GM23338 (cell line): ENCODE measurements at regions not wholly inside any gene's neighbourhood (a gene's known extent, or its start where the extent isn't known, plus 50 kb on each side); places are given as distances from the start of the nearest gene placed in this dataset.

Source experiments
- ATAC-seq: fragments of 200-7000 bp; cut with Tn5 transposase; 3 replicates; pipeline ENCODE4 v1.9.1; 2020
- DNase-seq: peaks from one replicate; pipeline ENCODE4 v3.0.0-alpha.2; 2015; ENCODE audit warnings: low spot score
- H2AFZ ChIP-seq: fragments of 200-600 bp; sonication (generic); 2 replicates; pipeline ENCODE4 v1.8.0; 2016; ENCODE audit warnings: antibody characterized with exemption, mild to moderate bottlenecking, moderate library complexity
- H3F3A ChIP-seq: fragments of 200-600 bp; sonication (generic); replicated peaks from 2 replicates; pipeline ENCODE4 v1.8.0; 2017; ENCODE audit warnings: antibody characterized with exemption, mixed run types, low read depth
- H3K27ac ChIP-seq: fragments of 200-600 bp; sonication (generic); 2 replicates; pipeline ENCODE4 v1.6.1; 2016; ENCODE audit warnings: low read depth
- H3K27me3 ChIP-seq: fragments of 200-600 bp; sonication (generic); 2 replicates; pipeline ENCODE4 v1.8.0; 2016; ENCODE audit warnings: mild to moderate bottlenecking, mixed run types, moderate library complexity; ENCODE audit not compliant: insufficient read depth
- H3K36me3 ChIP-seq: fragments of 200-600 bp; sonication (generic); 2 replicates; pipeline ENCODE4 v1.8.0; 2016; ENCODE audit warnings: mild to moderate bottlenecking; ENCODE audit not compliant: insufficient read depth
- H3K4me1 ChIP-seq: fragments of 200-600 bp; sonication (generic); 2 replicates; pipeline ENCODE4 v1.8.0; 2016; ENCODE audit warnings: mild to moderate bottlenecking, moderate library complexity; ENCODE audit not compliant: insufficient read depth
- H3K4me2 ChIP-seq: fragments of 200-600 bp; sonication (generic); 2 replicates; pipeline ENCODE4 v1.7.1; 2017; ENCODE audit warnings: mixed run types
- H3K4me3 ChIP-seq: fragments of 200-600 bp; sonication (generic); 2 replicates; pipeline ENCODE4 v1.6.1; 2016; ENCODE audit warnings: mixed run types
- H3K79me2 ChIP-seq: fragments of 200-600 bp; sonication (generic); replicated peaks from 2 replicates; pipeline ENCODE4 v1.8.0; 2017; ENCODE audit warnings: mild to moderate bottlenecking; ENCODE audit not compliant: insufficient read depth
- H3K9me2 ChIP-seq: fragments of 200-600 bp; sonication (generic); 2 replicates; pipeline ENCODE4 v1.8.0; 2017; ENCODE audit not compliant: insufficient read depth
- H4K20me1 ChIP-seq: fragments of 200-600 bp; sonication (generic); replicated peaks from 2 replicates; pipeline ENCODE4 v1.8.0; 2017; ENCODE audit warnings: mild to moderate bottlenecking; ENCODE audit not compliant: insufficient read depth
- H3K27ac Mint-ChIP-seq: 2 replicates; pipeline ENCODE4 v1.8.0; 2020; ENCODE audit warnings: inconsistent platforms, mild to moderate bottlenecking, moderate library complexity, mixed read lengths
- H3K27me3 Mint-ChIP-seq: 3 replicates; pipeline ENCODE4 v1.8.0; 2022; ENCODE audit warnings: low read depth, mild to moderate bottlenecking, moderate library complexity, mixed read lengths, inconsistent platforms; ENCODE audit not compliant: insufficient read depth, poor library complexity
- H3K36me3 Mint-ChIP-seq: 3 replicates; pipeline ENCODE4 v1.8.0; 2021; ENCODE audit warnings: low read depth, mild to moderate bottlenecking, inconsistent platforms, moderate library complexity, mixed read lengths
- H3K4me1 Mint-ChIP-seq: 3 replicates; pipeline ENCODE4 v1.8.0; 2020; ENCODE audit warnings: mild to moderate bottlenecking, inconsistent platforms, mixed read lengths
- H3K4me3 Mint-ChIP-seq: 3 replicates; pipeline ENCODE4 v1.8.0; 2021; ENCODE audit warnings: moderate library complexity, mild to moderate bottlenecking, inconsistent platforms, mixed read lengths
- H3K9me3 Mint-ChIP-seq: 3 replicates; pipeline ENCODE4 v1.8.0; 2020; ENCODE audit warnings: moderate library complexity, mild to moderate bottlenecking, inconsistent platforms, mixed read lengths
- EZH2 ChIP-seq: fragments of 200-600 bp; sonication (generic); IDR thresholded peaks from one replicate; pipeline ENCODE4 v1.8.0; 2017; ENCODE audit warnings: antibody characterized with exemption, mild to moderate bottlenecking, low read depth; ENCODE audit not compliant: unreplicated experiment
- EZH2phosphoT487 ChIP-seq: fragments of 200-600 bp; sonication (generic); IDR thresholded peaks from one replicate; pipeline ENCODE4 v1.8.1; 2018; ENCODE audit warnings: antibody characterized with exemption; ENCODE audit not compliant: unreplicated experiment
- JUNB ChIP-seq: IDR thresholded peaks from one replicate; pipeline ENCODE4 v1.6.1; 2016; ENCODE audit warnings: antibody characterized with exemption; ENCODE audit not compliant: unreplicated experiment
- NANOG ChIP-seq: IDR thresholded peaks from 2 replicates; pipeline ENCODE4 v1.6.1; 2016; ENCODE audit warnings: antibody characterized with exemption, borderline replicate concordance
- POLR2AphosphoS5 ChIP-seq: IDR thresholded peaks from 2 replicates; pipeline ENCODE4 v1.6.1; 2016; ENCODE audit warnings: antibody characterized with exemption, low read depth
- STAT1 ChIP-seq: IDR thresholded peaks from one replicate; pipeline ENCODE4 v1.6.1; 2016; ENCODE audit warnings: antibody characterized with exemption; ENCODE audit not compliant: unreplicated experiment
- ZNF114 ChIP-seq: fragments of 250-450 bp; sonication (Bioruptor Pico); IDR thresholded peaks from 2 replicates; pipeline ENCODE4 v1.5.0; 2020; ENCODE audit warnings: mild to moderate bottlenecking, moderate library complexity
- ZNF331 ChIP-seq: fragments of 250-450 bp; sonication (Bioruptor Pico); IDR thresholded peaks from 2 replicates; pipeline ENCODE4 v1.5.0; 2020; ENCODE audit warnings: low read depth, mild to moderate bottlenecking, moderate library complexity
- TF ChIP-seq, protein P1 (sequence below): IDR thresholded peaks from one replicate; pipeline ENCODE4 v1.6.1; 2018; ENCODE audit warnings: antibody characterized with exemption; ENCODE audit not compliant: unreplicated experiment
- TF ChIP-seq, protein P2 (sequence below): IDR thresholded peaks from 2 replicates; pipeline ENCODE4 v1.6.1; 2016; ENCODE audit warnings: antibody characterized with exemption

DNA sequence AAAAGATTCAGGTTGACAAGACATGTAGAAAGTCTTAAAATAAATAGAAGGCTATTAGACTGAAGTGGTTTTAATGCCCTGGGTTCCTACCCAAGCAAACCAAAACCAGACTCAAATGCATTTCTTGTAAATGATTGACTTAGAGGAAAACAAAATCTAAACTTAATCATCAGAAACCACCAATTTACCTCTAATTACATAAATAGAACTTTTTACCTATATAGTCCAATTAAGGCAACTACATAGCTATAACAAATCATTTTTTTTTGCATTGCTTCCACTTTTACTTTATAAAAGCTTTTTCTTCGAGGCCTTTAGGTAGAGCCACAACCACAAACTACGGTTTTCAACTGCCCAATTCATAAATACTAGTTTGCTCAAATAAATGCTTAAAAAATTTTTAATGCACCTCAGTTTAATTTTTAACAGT is 231.3 kb upstream of the ARHGEF26 start:
- Histone ChIP-seq H3K36me3 (no peaks in the 10 kb centered on the region), H3K4me3 (no peak overlapping the region), H2AFZ (no peak overlapping the region), H3K9me2 (no peaks in the 10 kb centered on the region), H3K4me1 (no peaks in the 10 kb centered on the region), H3F3A (no peaks in the 10 kb centered on the region), H3K79me2 (no peaks in the 10 kb centered on the region), H3K27me3 (no peaks in the 10 kb centered on the region), H4K20me1 (no peaks in the 10 kb centered on the region), H3K27ac (no peak overlapping the region), H3K4me2 (no peak overlapping the region)
- Mint-ChIP-seq H3K4me1 (no peaks in the 10 kb centered on the region), H3K27ac (no peak overlapping the region), H3K36me3 (no peaks in the 10 kb centered on the region), H3K4me3 (no peak overlapping the region), H3K9me3 (no peaks in the 10 kb centered on the region), H3K27me3 (no peaks in the 10 kb centered on the region)
- no peak for ATAC-seq
- DNase-seq = no peak
- TF ChIP-seq ZNF331 (CRISPR knock-in tag) (no peak), POLR2AphosphoS5 (no peak), NANOG (no peak), EZH2 (no peak), EZH2phosphoT487 (no peak), STAT1 (no peak), JUNB (no peak)
- TF ChIP-seq, protein P1, sequence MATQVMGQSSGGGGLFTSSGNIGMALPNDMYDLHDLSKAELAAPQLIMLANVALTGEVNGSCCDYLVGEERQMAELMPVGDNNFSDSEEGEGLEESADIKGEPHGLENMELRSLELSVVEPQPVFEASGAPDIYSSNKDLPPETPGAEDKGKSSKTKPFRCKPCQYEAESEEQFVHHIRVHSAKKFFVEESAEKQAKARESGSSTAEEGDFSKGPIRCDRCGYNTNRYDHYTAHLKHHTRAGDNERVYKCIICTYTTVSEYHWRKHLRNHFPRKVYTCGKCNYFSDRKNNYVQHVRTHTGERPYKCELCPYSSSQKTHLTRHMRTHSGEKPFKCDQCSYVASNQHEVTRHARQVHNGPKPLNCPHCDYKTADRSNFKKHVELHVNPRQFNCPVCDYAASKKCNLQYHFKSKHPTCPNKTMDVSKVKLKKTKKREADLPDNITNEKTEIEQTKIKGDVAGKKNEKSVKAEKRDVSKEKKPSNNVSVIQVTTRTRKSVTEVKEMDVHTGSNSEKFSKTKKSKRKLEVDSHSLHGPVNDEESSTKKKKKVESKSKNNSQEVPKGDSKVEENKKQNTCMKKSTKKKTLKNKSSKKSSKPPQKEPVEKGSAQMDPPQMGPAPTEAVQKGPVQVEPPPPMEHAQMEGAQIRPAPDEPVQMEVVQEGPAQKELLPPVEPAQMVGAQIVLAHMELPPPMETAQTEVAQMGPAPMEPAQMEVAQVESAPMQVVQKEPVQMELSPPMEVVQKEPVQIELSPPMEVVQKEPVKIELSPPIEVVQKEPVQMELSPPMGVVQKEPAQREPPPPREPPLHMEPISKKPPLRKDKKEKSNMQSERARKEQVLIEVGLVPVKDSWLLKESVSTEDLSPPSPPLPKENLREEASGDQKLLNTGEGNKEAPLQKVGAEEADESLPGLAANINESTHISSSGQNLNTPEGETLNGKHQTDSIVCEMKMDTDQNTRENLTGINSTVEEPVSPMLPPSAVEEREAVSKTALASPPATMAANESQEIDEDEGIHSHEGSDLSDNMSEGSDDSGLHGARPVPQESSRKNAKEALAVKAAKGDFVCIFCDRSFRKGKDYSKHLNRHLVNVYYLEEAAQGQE = no peak
- TF ChIP-seq, protein P2, sequence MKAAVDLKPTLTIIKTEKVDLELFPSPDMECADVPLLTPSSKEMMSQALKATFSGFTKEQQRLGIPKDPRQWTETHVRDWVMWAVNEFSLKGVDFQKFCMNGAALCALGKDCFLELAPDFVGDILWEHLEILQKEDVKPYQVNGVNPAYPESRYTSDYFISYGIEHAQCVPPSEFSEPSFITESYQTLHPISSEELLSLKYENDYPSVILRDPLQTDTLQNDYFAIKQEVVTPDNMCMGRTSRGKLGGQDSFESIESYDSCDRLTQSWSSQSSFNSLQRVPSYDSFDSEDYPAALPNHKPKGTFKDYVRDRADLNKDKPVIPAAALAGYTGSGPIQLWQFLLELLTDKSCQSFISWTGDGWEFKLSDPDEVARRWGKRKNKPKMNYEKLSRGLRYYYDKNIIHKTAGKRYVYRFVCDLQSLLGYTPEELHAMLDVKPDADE = no peak

DNA sequence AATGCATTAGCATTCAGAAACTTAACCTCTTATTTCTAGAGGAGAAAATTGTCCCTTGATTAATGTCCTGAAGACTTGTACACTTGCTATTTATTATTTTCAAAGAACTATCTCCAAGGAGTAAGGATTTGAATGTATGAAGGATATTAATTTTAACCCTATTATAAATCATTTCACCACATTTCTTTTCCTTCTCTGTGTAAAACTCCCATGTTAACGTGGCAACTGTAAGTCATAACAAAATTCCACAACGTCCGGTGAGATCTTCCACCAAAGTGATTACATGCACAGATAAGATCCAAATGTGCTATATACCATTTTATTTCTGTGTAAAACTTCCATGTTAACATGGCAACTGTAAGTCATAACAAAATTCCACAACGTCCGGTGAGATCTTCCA is 229.1 kb upstream of the ARHGEF26 start:
- Histone ChIP-seq H2AFZ (no peak overlapping the region), H3K4me1 (no peaks in the 10 kb centered on the region), H3K36me3 (no peaks in the 10 kb centered on the region), H3K4me3 (no peak overlapping the region), H4K20me1 (no peaks in the 10 kb centered on the region), H3K79me2 (no peaks in the 10 kb centered on the region), H3K4me2 (no peak overlapping the region), H3F3A (no peaks in the 10 kb centered on the region), H3K27me3 (no peaks in the 10 kb centered on the region), H3K27ac (no peak overlapping the region), H3K9me2 (no peaks in the 10 kb centered on the region)
- no peak for ATAC-seq
- DNase-seq = no peak
- H3K4me3 Mint-ChIP-seq = no peak overlapping the region
- no peaks in the 10 kb centered on the region for H3K9me3 Mint-ChIP-seq
- peaks cover 2% of the 10 kb centered on the region; the same call in 2 of the 3 replicates for H3K4me1 Mint-ChIP-seq
- no peak overlapping the region for H3K27ac Mint-ChIP-seq
- H3K36me3 Mint-ChIP-seq = no peaks in the 10 kb centered on the region
- H3K27me3 Mint-ChIP-seq = no peaks in the 10 kb centered on the region
- no peak for TF ChIP-seq ZNF114
- TF ChIP-seq JUNB = no peak
- no peak for TF ChIP-seq POLR2AphosphoS5
- TF ChIP-seq, protein P2 = no peak
- TF ChIP-seq, protein P1 = no peak
- no peak for TF ChIP-seq EZH2
- TF ChIP-seq NANOG = no peak
- TF ChIP-seq EZH2phosphoT487 = no peak
